ENCODE measurements at regions not wholly inside any gene's neighbourhood (a gene's known extent, or its start where the extent isn't known, plus 50 kb on each side); places are given as distances from the start of the nearest gene placed in this dataset.

- TF ChIP-seq, protein P1, sequence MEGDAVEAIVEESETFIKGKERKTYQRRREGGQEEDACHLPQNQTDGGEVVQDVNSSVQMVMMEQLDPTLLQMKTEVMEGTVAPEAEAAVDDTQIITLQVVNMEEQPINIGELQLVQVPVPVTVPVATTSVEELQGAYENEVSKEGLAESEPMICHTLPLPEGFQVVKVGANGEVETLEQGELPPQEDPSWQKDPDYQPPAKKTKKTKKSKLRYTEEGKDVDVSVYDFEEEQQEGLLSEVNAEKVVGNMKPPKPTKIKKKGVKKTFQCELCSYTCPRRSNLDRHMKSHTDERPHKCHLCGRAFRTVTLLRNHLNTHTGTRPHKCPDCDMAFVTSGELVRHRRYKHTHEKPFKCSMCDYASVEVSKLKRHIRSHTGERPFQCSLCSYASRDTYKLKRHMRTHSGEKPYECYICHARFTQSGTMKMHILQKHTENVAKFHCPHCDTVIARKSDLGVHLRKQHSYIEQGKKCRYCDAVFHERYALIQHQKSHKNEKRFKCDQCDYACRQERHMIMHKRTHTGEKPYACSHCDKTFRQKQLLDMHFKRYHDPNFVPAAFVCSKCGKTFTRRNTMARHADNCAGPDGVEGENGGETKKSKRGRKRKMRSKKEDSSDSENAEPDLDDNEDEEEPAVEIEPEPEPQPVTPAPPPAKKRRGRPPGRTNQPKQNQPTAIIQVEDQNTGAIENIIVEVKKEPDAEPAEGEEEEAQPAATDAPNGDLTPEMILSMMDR (IDR thresholded peaks at IDR 0.05) = no peak
- TF ChIP-seq POLR2A (IDR thresholded peaks at IDR 0.05) = no peak
Measured at GRCh38 chr13:109974354-109974753, 188.0 kb upstream of the IRS2 start.

Measured in vagina (tissue), 2 donors.